H9 (cell line): ENCODE measurements at regions not wholly inside any gene's neighbourhood (a gene's known extent, or its start where the extent isn't known, plus 50 kb on each side); places are given as distances from the start of the nearest gene placed in this dataset.

Experiments
- DNase-seq: peaks from one replicate; pipeline ENCODE4 v3.0.0-alpha.2; 2017
- H2AFZ ChIP-seq: one replicate; pipeline ENCODE4 v1.6.1; 2013; ENCODE audit warnings: mild to moderate bottlenecking, low read length, control low read depth, moderate library complexity
- H2AK5ac ChIP-seq: 2 replicates; pipeline ENCODE4 v1.6.1; 2013; ENCODE audit warnings: low read length, control low read depth, mixed read lengths; ENCODE audit not compliant: insufficient read length
- H2BK120ac ChIP-seq: one replicate; pipeline ENCODE4 v1.6.1; 2013; ENCODE audit warnings: low read depth, mild to moderate bottlenecking, low read length, control low read depth, inconsistent platforms; ENCODE audit not compliant: poor library complexity, severe bottlenecking
- H2BK12ac ChIP-seq: 2 replicates; pipeline ENCODE4 v1.6.1; 2013; ENCODE audit warnings: low read length, control low read depth, mixed read lengths, low read depth; ENCODE audit not compliant: insufficient read length
- H2BK15ac ChIP-seq: 2 replicates; pipeline ENCODE4 v1.6.1; 2013; ENCODE audit warnings: low read depth, low read length, control low read depth
- H2BK20ac ChIP-seq: one replicate; pipeline ENCODE4 v1.6.1; 2013; ENCODE audit warnings: low read depth, mild to moderate bottlenecking, low read length, control low read depth, inconsistent platforms; ENCODE audit not compliant: poor library complexity, severe bottlenecking
- H2BK5ac ChIP-seq: 2 replicates; pipeline ENCODE4 v1.6.1; 2013; ENCODE audit warnings: low read length, control low read depth, mixed read lengths; ENCODE audit not compliant: insufficient read length
- H3K14ac ChIP-seq: 2 replicates; pipeline ENCODE4 v1.6.1; 2013; ENCODE audit warnings: low read length, control low read depth; ENCODE audit not compliant: insufficient read depth
- H3K18ac ChIP-seq: 2 replicates; pipeline ENCODE4 v1.6.1; 2013; ENCODE audit warnings: low read depth, mild to moderate bottlenecking, mixed read lengths, low read length, control low read depth; ENCODE audit not compliant: insufficient read length
- H3K23ac ChIP-seq: 2 replicates; pipeline ENCODE4 v1.6.1; 2013; ENCODE audit warnings: low read length, control low read depth, mixed read lengths, low read depth; ENCODE audit not compliant: insufficient read length
- H3K23me2 ChIP-seq: 2 replicates; pipeline ENCODE4 v1.6.1; 2013; ENCODE audit warnings: low read depth, mild to moderate bottlenecking, mixed read lengths, low read length, control low read depth; ENCODE audit not compliant: insufficient read length, poor library complexity, severe bottlenecking
- H3K27ac ChIP-seq: 2 replicates; pipeline ENCODE4 v1.5.1; 2013; ENCODE audit warnings: low read length, control low read depth, mixed read lengths, low read depth; ENCODE audit not compliant: insufficient read length
- H3K27me3 ChIP-seq: 2 replicates; pipeline ENCODE4 v1.6.1; 2013; ENCODE audit warnings: low read length, control low read depth, inconsistent platforms; ENCODE audit not compliant: insufficient read depth
- H3K4ac ChIP-seq: 2 replicates; pipeline ENCODE4 v1.6.1; 2013; ENCODE audit warnings: low read depth, mild to moderate bottlenecking, control low read depth, inconsistent platforms, low read length, moderate library complexity
- H3K4me1 ChIP-seq: 2 replicates; pipeline ENCODE4 v1.6.1; 2013; ENCODE audit warnings: low read length, control low read depth, inconsistent platforms; ENCODE audit not compliant: insufficient read depth
- H3K4me2 ChIP-seq: 2 replicates; pipeline ENCODE4 v1.6.1; 2013; ENCODE audit warnings: low read length, control low read depth, mixed read lengths; ENCODE audit not compliant: insufficient read length, insufficient read depth
- H3K56ac ChIP-seq: 2 replicates; pipeline ENCODE4 v1.6.1; 2013; ENCODE audit warnings: low read depth, mild to moderate bottlenecking, mixed read lengths, low read length, control low read depth; ENCODE audit not compliant: insufficient read length
- H3K79me1 ChIP-seq: 2 replicates; pipeline ENCODE4 v1.6.1; 2013; ENCODE audit warnings: low read depth, mild to moderate bottlenecking, moderate library complexity, low read length, control low read depth, inconsistent platforms; ENCODE audit not compliant: insufficient read depth, poor library complexity, severe bottlenecking
- H3K79me2 ChIP-seq: 2 replicates; pipeline ENCODE4 v1.6.1; 2013; ENCODE audit warnings: low read length, control low read depth, inconsistent platforms; ENCODE audit not compliant: insufficient read depth
- H3K9ac ChIP-seq: 2 replicates; pipeline ENCODE4 v1.6.1; 2013; ENCODE audit warnings: low read length, control low read depth, mixed read lengths; ENCODE audit not compliant: insufficient read length; ENCODE audit errors: extremely low read depth
- H3K9me3 ChIP-seq: one replicate; pipeline ENCODE4 v1.6.1; 2013; ENCODE audit warnings: low read depth, low read length, inconsistent platforms; ENCODE audit not compliant: control insufficient read depth
- H3T11ph ChIP-seq: one replicate; pipeline ENCODE4 v1.6.1; 2013; ENCODE audit warnings: mild to moderate bottlenecking, low read length, control low read depth, inconsistent platforms
- H4K20me1 ChIP-seq: one replicate; pipeline ENCODE4 v1.6.1; 2013; ENCODE audit not compliant: control insufficient read depth, insufficient read length, insufficient read depth
- H4K5ac ChIP-seq: 2 replicates; pipeline ENCODE4 v1.6.1; 2013; ENCODE audit warnings: low read depth, mild to moderate bottlenecking, mixed read lengths, low read length, control low read depth; ENCODE audit not compliant: insufficient read length
- H4K8ac ChIP-seq: replicated peaks from 2 replicates; pipeline ENCODE4 v1.6.1; 2013; ENCODE audit warnings: low read length, control low read depth, mixed read lengths, low read depth; ENCODE audit not compliant: insufficient read length
- H4K91ac ChIP-seq: 2 replicates; pipeline ENCODE4 v1.6.1; 2013; ENCODE audit warnings: low read depth, mild to moderate bottlenecking, moderate library complexity, mixed read lengths, low read length, control low read depth; ENCODE audit not compliant: insufficient read length
- H3K27ac Mint-ChIP-seq, 3 experiments: 2 replicates in 2 of 3; 3 replicates in 1 of 3; pipeline ENCODE4 v1.8.0; 2020 to 2021; ENCODE audit warnings: mixed read lengths in 3 of 3, mild to moderate bottlenecking in 1 of 3, moderate library complexity in 1 of 3
- H3K27me3 Mint-ChIP-seq: 2 replicates; pipeline ENCODE4 v1.8.0; 2021; ENCODE audit warnings: low read depth, mild to moderate bottlenecking, moderate library complexity, mixed read lengths
- H3K36me3 Mint-ChIP-seq, 3 experiments: 2 replicates in 2 of 3; 3 replicates in 1 of 3; pipeline ENCODE4 v1.8.0; 2020 to 2021; ENCODE audit warnings: low read depth in 3 of 3, mixed read lengths in 3 of 3; ENCODE audit not compliant: insufficient read depth in 1 of 3
- H3K4me1 Mint-ChIP-seq, 2 experiments: 2 replicates each; pipeline ENCODE4 v1.8.0; 2020; ENCODE audit warnings: mixed read lengths in 2 of 2
- H3K4me3 Mint-ChIP-seq, 2 experiments: 2 replicates in 1 of 2; 3 replicates in 1 of 2; pipeline ENCODE4 v1.8.0; 2020 to 2021; ENCODE audit warnings: mild to moderate bottlenecking in 2 of 2, mixed read lengths in 2 of 2, moderate library complexity in 1 of 2
- H3K9me3 Mint-ChIP-seq, 2 experiments: 2 replicates in 1 of 2; 3 replicates in 1 of 2; pipeline ENCODE4 v1.8.0; 2020; ENCODE audit warnings: mild to moderate bottlenecking in 2 of 2, mixed read lengths in 2 of 2, moderate library complexity in 1 of 2
- WGBS: extraction: QIAGEN DNeasy Blood & Tissue Kit; methylation state at CpG from one replicate; pipeline ENCODE4 v1.1.7; 2013; ENCODE audit warnings: missing lambda C conversion rate, low lambda C conversion rate, mixed read lengths; ENCODE audit not compliant: insufficient read length; ENCODE audit errors: extremely low coverage; 5-methylcytosine and 5-hydroxymethylcytosine counted together
- TF ChIP-seq, protein P1 (sequence below): fragments of 200-600 bp; sonication (generic); conservative IDR thresholded peaks from 3 replicates; pipeline ENCODE4 v1.8.0; 2021; ENCODE audit warnings: antibody characterized with exemption, mild to moderate bottlenecking

DNA sequence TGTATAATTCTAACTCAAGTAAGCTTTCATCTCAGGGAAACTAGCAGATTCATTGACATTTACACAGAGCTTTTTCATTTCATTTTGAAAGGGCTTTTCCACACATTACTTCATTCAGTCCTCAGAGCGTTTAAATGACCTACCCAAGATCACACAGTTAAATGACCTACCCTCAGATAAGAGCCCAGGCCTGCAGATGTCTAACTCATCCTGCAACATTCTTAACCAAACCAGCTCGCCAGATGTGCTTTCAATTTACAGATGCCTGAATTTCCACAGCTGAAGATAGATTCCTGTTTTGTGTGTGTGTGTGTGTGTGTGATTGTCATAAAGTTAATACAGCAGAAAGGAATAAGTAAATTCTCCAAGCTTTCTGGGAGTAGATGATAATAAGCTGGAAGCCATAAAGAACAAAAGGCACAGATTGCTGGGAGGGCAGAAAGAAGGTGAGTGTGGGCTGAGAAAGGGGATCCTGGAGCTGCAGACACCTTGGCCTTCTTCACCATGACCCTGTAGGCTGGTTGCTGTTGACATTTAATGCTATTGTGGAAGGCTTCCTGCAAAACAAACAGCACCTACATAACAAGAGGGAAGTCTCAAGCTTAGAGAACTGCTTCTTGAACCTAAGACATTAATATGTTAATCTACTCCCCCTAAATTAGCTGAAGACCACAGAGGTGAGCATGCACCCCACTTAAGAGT, 489.7 kb upstream of the CELF2 start:
- no peak overlapping the region for H4K91ac ChIP-seq
- no peaks in the 10 kb centered on the region for H3K23me2 ChIP-seq
- H4K5ac ChIP-seq: no peak overlapping the region
- no peak overlapping the region for H3K27ac ChIP-seq
- Mint-ChIP-seq H3K36me3 (no peaks in the 10 kb centered on the region), H3K9me3 (no peaks in the 10 kb centered on the region; a peak in 1 of 5 replicates), H3K27ac (no peak overlapping the region; a peak in 1 of 7 replicates), H3K4me1 (peaks cover 18% of the 10 kb centered on the region in 2 experiments), H3K4me3 (no peak overlapping the region), H3K27me3 (peaks cover 35% of the 10 kb centered on the region)
- H2AFZ ChIP-seq: no peak overlapping the region
- H3T11ph ChIP-seq: no peak overlapping the region
- H3K9me3 ChIP-seq: no peaks in the 10 kb centered on the region
- no peak overlapping the region for H3K9ac ChIP-seq
- no peak overlapping the region for H2BK120ac ChIP-seq
- WGBS: no CpG with 5 or more reads among the region's 2 CpGs
- no peak overlapping the region for H2AK5ac ChIP-seq
- no peaks in the 10 kb centered on the region; the same call in 1 of the 2 replicates for H3K27me3 ChIP-seq
- no peak overlapping the region for H2BK12ac ChIP-seq
- H3K23ac ChIP-seq: no peak overlapping the region
- no peak overlapping the region for H3K18ac ChIP-seq
- H4K8ac ChIP-seq: no peak overlapping the region
- H3K4ac ChIP-seq: no peak overlapping the region
- H2BK5ac ChIP-seq: no peak overlapping the region
- no peak overlapping the region for H3K4me2 ChIP-seq
- no peaks in the 10 kb centered on the region for H3K79me1 ChIP-seq
- TF ChIP-seq, protein P1, sequence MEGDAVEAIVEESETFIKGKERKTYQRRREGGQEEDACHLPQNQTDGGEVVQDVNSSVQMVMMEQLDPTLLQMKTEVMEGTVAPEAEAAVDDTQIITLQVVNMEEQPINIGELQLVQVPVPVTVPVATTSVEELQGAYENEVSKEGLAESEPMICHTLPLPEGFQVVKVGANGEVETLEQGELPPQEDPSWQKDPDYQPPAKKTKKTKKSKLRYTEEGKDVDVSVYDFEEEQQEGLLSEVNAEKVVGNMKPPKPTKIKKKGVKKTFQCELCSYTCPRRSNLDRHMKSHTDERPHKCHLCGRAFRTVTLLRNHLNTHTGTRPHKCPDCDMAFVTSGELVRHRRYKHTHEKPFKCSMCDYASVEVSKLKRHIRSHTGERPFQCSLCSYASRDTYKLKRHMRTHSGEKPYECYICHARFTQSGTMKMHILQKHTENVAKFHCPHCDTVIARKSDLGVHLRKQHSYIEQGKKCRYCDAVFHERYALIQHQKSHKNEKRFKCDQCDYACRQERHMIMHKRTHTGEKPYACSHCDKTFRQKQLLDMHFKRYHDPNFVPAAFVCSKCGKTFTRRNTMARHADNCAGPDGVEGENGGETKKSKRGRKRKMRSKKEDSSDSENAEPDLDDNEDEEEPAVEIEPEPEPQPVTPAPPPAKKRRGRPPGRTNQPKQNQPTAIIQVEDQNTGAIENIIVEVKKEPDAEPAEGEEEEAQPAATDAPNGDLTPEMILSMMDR: no peak
- peaks cover 2% of the 10 kb centered on the region; the same call in 1 of the 2 replicates for H3K4me1 ChIP-seq
- no peaks in the 10 kb centered on the region for H4K20me1 ChIP-seq
- no peak overlapping the region for H3K56ac ChIP-seq
- no peak overlapping the region for H2BK20ac ChIP-seq
- no peaks in the 10 kb centered on the region for H3K79me2 ChIP-seq
- no peak overlapping the region for H2BK15ac ChIP-seq
- no peak overlapping the region for H3K14ac ChIP-seq
- DNase-seq: no peak
